Adrenal gland (tissue), 5 donors: ENCODE measurements at regions not wholly inside any gene's neighbourhood (a gene's known extent, or its start where the extent isn't known, plus 50 kb on each side); places are given as distances from the start of the nearest gene placed in this dataset.

ENCODE experiments used
- POLR2A ChIP-seq, 2 donors: fragments of 450-650 bp; IDR thresholded peaks; one replicate each; pipeline ENCODE4 v1.6.1; 2017; ENCODE audit warnings: antibody characterized with exemption in 2 of 2, mild to moderate bottlenecking in 2 of 2, moderate library complexity in 1 of 2
- TF ChIP-seq, protein P1 (sequence below), 6 experiments: fragments of 450-650 bp in 4 of 6; fragments of 200-600 bp in 2 of 6; sonication (generic) in 1 of 6; IDR thresholded peaks; 1 replicate in 5 of 6; 2 replicates in 1 of 6; pipeline versions ENCODE4 v1.5.1 to v1.8.0; 2016 to 2021; ENCODE audit warnings: antibody characterized with exemption in 6 of 6, mild to moderate bottlenecking in 2 of 6, moderate library complexity in 1 of 6
- donor health status: DM: no; HTN: no; CAD: no.

- TF ChIP-seq, protein P1, sequence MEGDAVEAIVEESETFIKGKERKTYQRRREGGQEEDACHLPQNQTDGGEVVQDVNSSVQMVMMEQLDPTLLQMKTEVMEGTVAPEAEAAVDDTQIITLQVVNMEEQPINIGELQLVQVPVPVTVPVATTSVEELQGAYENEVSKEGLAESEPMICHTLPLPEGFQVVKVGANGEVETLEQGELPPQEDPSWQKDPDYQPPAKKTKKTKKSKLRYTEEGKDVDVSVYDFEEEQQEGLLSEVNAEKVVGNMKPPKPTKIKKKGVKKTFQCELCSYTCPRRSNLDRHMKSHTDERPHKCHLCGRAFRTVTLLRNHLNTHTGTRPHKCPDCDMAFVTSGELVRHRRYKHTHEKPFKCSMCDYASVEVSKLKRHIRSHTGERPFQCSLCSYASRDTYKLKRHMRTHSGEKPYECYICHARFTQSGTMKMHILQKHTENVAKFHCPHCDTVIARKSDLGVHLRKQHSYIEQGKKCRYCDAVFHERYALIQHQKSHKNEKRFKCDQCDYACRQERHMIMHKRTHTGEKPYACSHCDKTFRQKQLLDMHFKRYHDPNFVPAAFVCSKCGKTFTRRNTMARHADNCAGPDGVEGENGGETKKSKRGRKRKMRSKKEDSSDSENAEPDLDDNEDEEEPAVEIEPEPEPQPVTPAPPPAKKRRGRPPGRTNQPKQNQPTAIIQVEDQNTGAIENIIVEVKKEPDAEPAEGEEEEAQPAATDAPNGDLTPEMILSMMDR (IDR thresholded peaks at IDR 0.05), result no peak
- no peak for TF ChIP-seq POLR2A (IDR thresholded peaks at IDR 0.05)
Measured at GRCh38 chr16:13554643-13555042, 365.3 kb upstream of the ERCC4 start.
